SU-DHL-6 (cell line): ENCODE measurements at regions not wholly inside any gene's neighbourhood (a gene's known extent, or its start where the extent isn't known, plus 50 kb on each side); places are given as distances from the start of the nearest gene placed in this dataset.

Experiments used
- H2AFZ ChIP-seq: fragments of 200-600 bp; sonication (generic); 2 replicates; pipeline ENCODE4 v1.6.1; 2014; ENCODE audit warnings: low read depth, mild to moderate bottlenecking, moderate library complexity, mixed read lengths, antibody characterized with exemption, low read length; ENCODE audit not compliant: severe bottlenecking
- H3F3A ChIP-seq: fragments of 200-600 bp; shearing (Covaris generic); 2 replicates; pipeline ENCODE4 v1.6.0; 2016; ENCODE audit warnings: antibody characterized with exemption, mild to moderate bottlenecking; ENCODE audit not compliant: insufficient read depth
- H3K27ac ChIP-seq: fragments of 200-600 bp; sonication (generic); 2 replicates; pipeline ENCODE4 v1.5.1; 2016; ENCODE audit warnings: low read depth, mild to moderate bottlenecking, low read length, moderate library complexity, mixed read lengths
- H3K27me3 ChIP-seq: fragments of 200-600 bp; sonication (generic), shearing (Covaris generic); 2 replicates; pipeline ENCODE4 v1.6.0; 2014; ENCODE audit warnings: mild to moderate bottlenecking, low read length
- H3K36me3 ChIP-seq: fragments of 200-600 bp; sonication (generic); 2 replicates; pipeline ENCODE4 v1.6.1; 2014; ENCODE audit warnings: mild to moderate bottlenecking, low read length, mixed read lengths
- H3K4me2 ChIP-seq: fragments of 300-600, 200-600 bp; shearing (Covaris generic), sonication (generic); 2 replicates; pipeline ENCODE4 v1.6.0; 2014; ENCODE audit warnings: low read length, low read depth, mild to moderate bottlenecking; ENCODE audit not compliant: poor library complexity, severe bottlenecking
- H3K4me3 ChIP-seq: fragments of 200-600 bp; sonication (generic); 2 replicates; pipeline ENCODE4 v1.5.1; 2014; ENCODE audit warnings: antibody characterized with exemption, low read length, mild to moderate bottlenecking, mixed read lengths; ENCODE audit not compliant: insufficient read depth, poor library complexity, severe bottlenecking
- H3K79me2 ChIP-seq: fragments of 200-600 bp; sonication (generic); 2 replicates; pipeline ENCODE4 v1.6.1; 2014; ENCODE audit warnings: mild to moderate bottlenecking, low read length, moderate library complexity; ENCODE audit not compliant: insufficient read depth
- H3K9ac ChIP-seq: fragments of 200-600 bp; sonication (generic); 2 replicates; pipeline ENCODE4 v1.7.0; 2014; ENCODE audit warnings: mild to moderate bottlenecking, low read length
- H3K9me2 ChIP-seq: fragments of 200-600 bp; sonication (generic); replicated peaks from 2 replicates; pipeline ENCODE4 v1.6.1; 2014; ENCODE audit warnings: low read length; ENCODE audit not compliant: insufficient read depth
- H3K9me3 ChIP-seq: fragments of 200-600 bp; sonication (generic); 2 replicates; pipeline ENCODE4 v1.6.1; 2014; ENCODE audit warnings: low read length, mixed read lengths; ENCODE audit not compliant: insufficient read depth
- H4K20me1 ChIP-seq: fragments of 200-600 bp; sonication (generic); 2 replicates; pipeline ENCODE4 v1.6.1; 2014; ENCODE audit warnings: low read depth, mild to moderate bottlenecking, antibody characterized with exemption, low read length, moderate library complexity, mixed read lengths
- EZH2phosphoT487 ChIP-seq: fragments of 200-600 bp; sonication (generic), shearing (Covaris generic); conservative IDR thresholded peaks from 2 replicates; pipeline ENCODE4 v1.6.1; 2018; ENCODE audit warnings: mild to moderate bottlenecking, antibody characterized with exemption, low read length, moderate library complexity, mixed read lengths
- TF ChIP-seq, protein P1 (sequence below): fragments of 200-600 bp; sonication (generic); IDR thresholded peaks from one replicate; pipeline ENCODE4 v1.5.1; 2017; ENCODE audit warnings: antibody characterized with exemption, mild to moderate bottlenecking, low read length, moderate library complexity; ENCODE audit not compliant: insufficient read depth, poor library complexity, severe bottlenecking

DNA sequence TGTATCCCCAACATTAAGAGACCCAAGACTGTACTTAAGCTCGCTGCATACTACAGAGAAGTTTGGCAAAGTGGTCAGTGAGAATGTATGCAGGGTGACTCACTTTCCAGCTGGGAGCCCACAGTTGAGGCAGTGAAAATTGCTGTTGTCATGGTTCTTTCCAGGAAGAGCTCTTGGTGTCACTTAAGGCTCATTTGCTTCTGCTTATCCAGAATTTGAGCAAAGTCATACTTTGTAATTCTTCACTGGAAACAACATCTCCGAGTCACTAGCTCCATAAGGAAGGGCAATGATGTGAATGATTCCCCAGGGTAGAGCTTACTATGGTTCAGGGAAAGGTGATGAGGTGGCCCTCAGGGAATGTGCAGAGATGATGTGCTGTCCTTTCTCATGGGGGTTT lies 65.4 kb upstream of the FBXL4 start:
- no peak overlapping the region for H3K4me2 ChIP-seq

DNA sequence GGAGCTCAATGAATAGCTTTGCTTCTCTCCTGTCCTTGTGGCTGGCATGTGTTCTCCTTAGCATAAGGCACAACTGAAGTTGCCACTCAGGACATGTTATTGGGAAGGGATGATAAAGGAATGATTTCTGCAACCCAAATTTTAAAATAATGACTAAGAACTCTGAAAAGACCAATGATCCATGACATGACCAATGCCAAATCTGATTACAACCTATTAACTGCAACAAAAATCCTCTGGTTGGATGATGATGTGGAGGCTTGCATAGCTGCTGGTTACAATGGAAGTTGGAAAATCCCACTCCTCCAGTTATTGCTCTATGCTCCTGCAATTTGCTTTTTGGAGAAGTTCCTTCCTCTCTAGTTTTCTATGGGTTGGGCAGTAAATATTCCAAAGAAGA lies 63.4 kb upstream of the FBXL4 start:
- Histone ChIP-seq H3K9ac (no peak overlapping the region), H3K27ac (no peak overlapping the region), H3K79me2 (no peaks in the 10 kb centered on the region), H2AFZ (no peak overlapping the region), H3K9me3 (no peaks in the 10 kb centered on the region), H3K27me3 (no peaks in the 10 kb centered on the region), H4K20me1 (no peaks in the 10 kb centered on the region), H3K9me2 (no peaks in the 10 kb centered on the region), H3K4me2 (no peak overlapping the region), H3K4me3 (no peak overlapping the region), H3K36me3 (no peaks in the 10 kb centered on the region), H3F3A (no peaks in the 10 kb centered on the region)
- TF ChIP-seq, protein P1, sequence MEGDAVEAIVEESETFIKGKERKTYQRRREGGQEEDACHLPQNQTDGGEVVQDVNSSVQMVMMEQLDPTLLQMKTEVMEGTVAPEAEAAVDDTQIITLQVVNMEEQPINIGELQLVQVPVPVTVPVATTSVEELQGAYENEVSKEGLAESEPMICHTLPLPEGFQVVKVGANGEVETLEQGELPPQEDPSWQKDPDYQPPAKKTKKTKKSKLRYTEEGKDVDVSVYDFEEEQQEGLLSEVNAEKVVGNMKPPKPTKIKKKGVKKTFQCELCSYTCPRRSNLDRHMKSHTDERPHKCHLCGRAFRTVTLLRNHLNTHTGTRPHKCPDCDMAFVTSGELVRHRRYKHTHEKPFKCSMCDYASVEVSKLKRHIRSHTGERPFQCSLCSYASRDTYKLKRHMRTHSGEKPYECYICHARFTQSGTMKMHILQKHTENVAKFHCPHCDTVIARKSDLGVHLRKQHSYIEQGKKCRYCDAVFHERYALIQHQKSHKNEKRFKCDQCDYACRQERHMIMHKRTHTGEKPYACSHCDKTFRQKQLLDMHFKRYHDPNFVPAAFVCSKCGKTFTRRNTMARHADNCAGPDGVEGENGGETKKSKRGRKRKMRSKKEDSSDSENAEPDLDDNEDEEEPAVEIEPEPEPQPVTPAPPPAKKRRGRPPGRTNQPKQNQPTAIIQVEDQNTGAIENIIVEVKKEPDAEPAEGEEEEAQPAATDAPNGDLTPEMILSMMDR: no peak
- no peak for TF ChIP-seq EZH2phosphoT487

More for the DNA sequence above, 65.4 kb upstream of the FBXL4 start:
- H4K20me1 ChIP-seq: no peaks in the 10 kb centered on the region
- H3K79me2 ChIP-seq: no peaks in the 10 kb centered on the region
- H3K27me3 ChIP-seq: no peaks in the 10 kb centered on the region
- H3F3A ChIP-seq: no peaks in the 10 kb centered on the region
- H3K9ac ChIP-seq: no peak overlapping the region
- TF ChIP-seq, protein P1: no peak
- no peak for TF ChIP-seq EZH2phosphoT487
- H3K9me3 ChIP-seq: no peaks in the 10 kb centered on the region
- no peak overlapping the region for H2AFZ ChIP-seq
- no peak overlapping the region for H3K27ac ChIP-seq
- H3K4me3 ChIP-seq: no peak overlapping the region
- H3K9me2 ChIP-seq: no peaks in the 10 kb centered on the region
- H3K36me3 ChIP-seq: no peaks in the 10 kb centered on the region

DNA sequence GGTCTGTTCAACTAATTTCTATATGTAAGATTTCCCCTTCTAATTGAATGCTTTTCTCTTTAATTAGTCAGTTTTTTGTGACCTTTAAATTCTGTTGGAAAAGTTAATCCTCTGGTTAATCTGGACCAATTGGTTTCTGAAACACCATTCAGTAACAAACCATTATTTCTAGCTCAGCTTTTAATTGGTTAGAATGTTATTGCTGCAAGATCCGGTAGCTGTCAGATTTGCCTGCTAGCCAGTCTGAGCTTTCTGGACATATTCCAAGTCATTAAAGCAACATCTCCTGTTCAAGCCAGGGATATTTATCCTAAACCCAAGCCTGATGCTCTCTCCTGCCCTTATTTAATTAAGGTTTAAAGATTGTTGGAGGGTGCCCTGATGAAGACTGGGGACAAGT lies 55.1 kb upstream of the FBXL4 start:
- Histone ChIP-seq H4K20me1 (no peaks in the 10 kb centered on the region), H3K4me2 (no peak overlapping the region), H3K27me3 (no peaks in the 10 kb centered on the region), H3K9me2 (no peaks in the 10 kb centered on the region), H3K9ac (no peak overlapping the region), H3K9me3 (no peaks in the 10 kb centered on the region), H3K36me3 (no peaks in the 10 kb centered on the region), H3K79me2 (no peaks in the 10 kb centered on the region), H3K4me3 (no peak overlapping the region), H3F3A (no peaks in the 10 kb centered on the region), H3K27ac (no peak overlapping the region), H2AFZ (no peak overlapping the region)
- TF ChIP-seq EZH2phosphoT487: no peak
- TF ChIP-seq, protein P1: no peak
